Activated T-cell treated with anti-CD3 and anti-CD28 coated beads, Interleukin-2, amount 50 U/mL, for 48 hours (primary cell): ENCODE measurements at regions not wholly inside any gene's neighbourhood (a gene's known extent, or its start where the extent isn't known, plus 50 kb on each side); places are given as distances from the start of the nearest gene placed in this dataset.
A peak's percentile ranks its signal among the peaks of the same experiment; 100 is the strongest.
"Not testable (repeated sequence)": the region's sequence is repeated elsewhere in the genome, so short reads cannot be mapped to it uniquely, and the experiment has no call there.

Experiments used
- DNase-seq, 2 experiments: peaks; one replicate each; pipeline ENCODE4 v3.0.0-alpha.2; 2020

DNA sequence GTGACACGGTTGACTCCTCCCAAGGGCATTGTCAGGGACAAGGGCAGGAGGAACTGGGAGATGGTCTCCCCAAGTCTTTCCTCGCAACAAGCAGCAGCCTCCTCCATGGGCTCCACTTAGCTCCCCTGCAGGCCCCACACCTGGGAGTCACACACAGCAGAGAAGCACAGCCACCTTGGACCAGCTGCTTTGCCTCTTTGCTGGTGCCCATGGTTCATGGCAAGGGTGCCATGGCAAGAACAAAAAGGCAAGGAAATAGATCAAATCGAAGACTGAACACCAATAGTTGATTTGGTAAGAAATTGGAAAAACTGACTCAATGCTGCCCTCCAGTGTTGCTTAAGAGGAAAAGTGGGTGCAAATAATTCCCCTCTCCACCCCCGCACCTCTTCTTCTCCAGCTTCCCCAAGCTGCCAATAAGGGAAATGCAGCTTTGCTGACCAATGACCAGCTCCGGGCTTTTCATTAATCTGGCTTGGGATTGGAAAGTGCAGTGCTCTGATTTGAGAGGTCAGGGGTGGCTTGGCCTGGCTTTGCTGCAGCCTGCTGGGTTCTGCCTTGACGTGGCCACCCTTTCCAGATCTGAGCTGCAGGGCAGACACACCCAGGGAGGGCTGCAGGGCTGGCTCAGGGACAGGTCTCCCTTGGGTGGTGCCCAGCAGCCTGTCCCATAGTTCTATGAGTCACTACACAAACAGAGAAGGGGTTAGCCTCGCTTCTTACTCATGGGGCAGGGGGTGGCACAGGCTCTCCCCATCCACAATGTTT, 162.0 kb downstream of the KLF13 start:
- peak; percentile 68 to 69 for DNase-seq

DNA sequence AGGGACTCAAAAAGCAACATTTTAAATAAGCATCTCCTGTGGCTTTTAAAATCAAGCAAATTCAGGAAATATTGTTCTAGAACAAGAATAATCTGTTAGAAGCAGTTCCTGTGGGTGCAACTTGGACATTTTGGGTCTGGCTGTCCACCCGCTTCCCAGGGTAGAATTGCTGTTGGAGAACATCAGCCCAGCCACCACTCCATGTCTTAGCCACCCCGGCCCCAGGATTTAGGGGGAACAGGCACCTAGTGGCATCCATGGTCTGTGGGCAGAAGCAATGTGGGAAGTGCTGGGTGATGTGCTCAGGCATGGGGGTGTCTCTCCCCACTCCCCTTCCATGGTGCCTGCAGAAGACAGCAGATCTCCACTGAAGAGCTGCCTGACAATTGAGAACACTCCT, 162.6 kb downstream of the KLF13 start:
- no peak for DNase-seq

DNA sequence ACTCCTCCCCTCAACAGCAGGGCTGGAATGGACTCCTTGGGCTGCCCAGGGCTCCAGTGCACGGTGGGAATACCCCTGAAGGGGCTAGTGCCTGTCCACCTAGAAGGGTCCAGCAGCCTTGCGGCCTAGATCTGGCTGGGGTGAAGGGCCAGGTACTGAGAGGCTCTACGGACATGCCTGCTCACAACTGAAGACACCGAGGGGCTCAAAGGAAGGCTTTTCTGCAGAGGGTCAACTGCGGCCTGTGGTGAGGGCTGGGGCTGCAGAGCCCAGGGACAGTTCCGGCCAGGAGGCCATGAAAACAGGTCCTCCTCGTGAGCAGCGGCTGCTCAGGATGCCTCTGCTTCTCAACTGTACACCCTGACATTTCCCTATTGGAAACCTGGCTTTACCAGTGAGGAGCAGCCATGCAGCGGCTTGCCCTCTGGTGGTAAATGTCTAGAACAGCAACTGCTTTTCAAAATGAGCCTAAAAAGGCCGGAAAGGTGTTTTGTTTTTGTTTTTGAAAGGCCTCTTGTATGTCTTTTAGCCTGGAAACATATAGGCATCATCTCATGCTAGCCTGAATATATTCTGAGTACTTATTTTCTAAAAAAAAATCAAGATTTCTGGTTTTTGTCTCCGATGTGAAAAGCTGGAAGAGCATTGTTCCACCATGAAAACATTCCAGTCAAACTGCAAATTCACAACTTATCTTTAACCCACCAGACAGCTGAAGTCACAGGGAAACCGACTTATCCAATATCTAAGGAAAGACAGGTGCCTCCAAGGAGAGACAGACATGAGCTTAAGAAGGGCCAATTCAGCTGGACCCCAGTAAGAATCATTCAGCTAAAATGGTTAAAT, 163.4 kb downstream of the KLF13 start:
- peak in 1 of 2 experiments; percentile 56 for DNase-seq

DNA sequence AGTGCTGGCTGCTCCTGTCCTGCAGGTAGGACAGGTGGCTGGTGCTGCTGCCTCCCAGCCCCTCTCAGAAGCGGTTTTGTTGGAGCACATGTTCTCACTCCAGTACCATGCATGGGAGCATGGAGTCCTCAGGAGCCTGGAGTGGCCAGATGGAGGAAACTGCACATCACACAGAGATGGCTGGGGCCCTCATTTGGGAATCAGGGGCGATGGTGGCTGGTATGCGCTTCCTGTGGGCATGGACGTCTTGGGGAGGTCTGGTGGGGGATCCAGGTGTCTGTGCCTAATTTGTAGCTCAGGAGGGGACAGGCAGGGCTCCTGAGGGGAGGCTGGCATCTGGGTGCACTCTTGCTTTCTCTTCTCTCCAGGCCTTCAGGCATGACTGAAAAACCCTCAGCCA, 168.2 kb downstream of the KLF13 start:
- DNase-seq = peak in 1 of 2 experiments; percentile 6

DNA sequence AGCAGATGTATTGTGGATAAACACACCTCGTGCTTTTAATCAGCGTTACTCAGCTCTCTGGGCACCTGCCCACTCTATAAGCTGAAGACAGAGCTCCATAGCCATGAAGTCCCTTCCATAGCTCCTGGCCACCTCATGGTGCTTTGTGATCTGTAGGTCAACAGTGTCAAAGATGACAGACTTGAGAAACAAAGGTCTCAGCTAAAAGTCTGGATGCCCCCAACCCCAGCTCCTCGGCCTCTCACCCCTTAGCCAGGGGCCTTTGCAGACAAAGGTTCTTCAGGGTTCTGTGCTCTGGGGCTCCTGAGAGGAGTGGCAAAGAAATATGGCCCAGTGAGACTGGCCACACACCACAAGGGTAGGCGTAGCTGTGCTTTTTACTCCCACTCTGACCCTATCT, 168.6 kb downstream of the KLF13 start:
- DNase-seq = no peak

DNA sequence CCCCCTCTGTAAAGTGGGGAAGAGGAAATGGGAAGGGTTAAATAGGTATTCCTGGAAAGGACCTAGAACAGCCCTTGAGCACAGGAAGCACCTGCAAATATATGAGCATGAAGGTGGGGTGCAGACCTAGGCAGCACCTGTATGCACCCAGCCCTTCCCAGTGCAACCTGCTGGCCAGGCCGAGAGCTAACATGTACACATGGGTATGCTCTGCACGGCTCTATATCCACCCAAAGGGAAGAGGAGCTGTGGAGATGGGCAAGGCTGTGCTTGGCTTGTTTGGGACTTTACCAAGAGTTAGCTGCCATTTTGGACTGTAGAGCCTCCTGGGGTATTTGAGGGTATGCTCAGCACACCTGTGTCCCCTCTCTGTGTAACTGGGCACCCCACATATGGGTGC, 171.2 kb downstream of the KLF13 start:
- DNase-seq = no peak

DNA sequence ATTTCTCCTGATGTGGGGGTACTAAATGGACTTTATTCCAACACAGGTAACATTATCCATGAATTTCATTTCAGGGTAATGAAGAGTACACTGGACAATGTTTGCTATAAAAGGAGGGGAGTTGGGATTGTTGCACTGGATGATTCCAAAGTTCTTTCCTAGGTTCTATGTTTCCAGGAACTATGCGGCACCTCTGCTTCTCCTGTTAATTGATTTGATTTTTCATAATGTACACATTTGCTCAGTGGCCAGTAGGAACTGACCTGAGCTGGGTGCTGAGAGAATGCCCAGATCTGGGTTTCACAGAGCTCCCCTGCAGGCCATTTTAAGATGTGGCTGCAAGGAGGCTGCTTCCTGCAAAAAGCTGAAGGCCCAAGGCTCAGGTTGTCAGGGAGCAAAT, 171.7 kb downstream of the KLF13 start:
- DNase-seq = no peak

DNA sequence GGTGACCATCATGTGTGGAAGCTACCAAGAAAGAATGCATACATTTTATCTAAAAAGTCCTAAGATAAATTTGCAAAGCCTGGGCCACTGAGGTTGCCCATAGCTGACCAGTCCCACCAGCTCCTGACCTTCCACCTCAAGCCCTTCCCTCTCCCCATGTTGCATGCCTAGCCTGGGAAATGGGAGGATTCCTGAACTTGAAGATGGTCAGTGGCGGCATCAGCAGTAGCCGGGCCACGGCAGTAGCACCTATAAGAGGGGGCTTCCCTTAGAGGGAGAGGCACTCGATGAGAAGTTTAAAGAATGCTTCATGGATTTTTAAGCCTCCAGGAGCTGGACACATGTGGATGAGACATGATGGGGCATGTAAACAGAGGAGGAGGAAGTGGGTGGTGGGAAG, 172.1 kb downstream of the KLF13 start:
- DNase-seq = no peak

DNA sequence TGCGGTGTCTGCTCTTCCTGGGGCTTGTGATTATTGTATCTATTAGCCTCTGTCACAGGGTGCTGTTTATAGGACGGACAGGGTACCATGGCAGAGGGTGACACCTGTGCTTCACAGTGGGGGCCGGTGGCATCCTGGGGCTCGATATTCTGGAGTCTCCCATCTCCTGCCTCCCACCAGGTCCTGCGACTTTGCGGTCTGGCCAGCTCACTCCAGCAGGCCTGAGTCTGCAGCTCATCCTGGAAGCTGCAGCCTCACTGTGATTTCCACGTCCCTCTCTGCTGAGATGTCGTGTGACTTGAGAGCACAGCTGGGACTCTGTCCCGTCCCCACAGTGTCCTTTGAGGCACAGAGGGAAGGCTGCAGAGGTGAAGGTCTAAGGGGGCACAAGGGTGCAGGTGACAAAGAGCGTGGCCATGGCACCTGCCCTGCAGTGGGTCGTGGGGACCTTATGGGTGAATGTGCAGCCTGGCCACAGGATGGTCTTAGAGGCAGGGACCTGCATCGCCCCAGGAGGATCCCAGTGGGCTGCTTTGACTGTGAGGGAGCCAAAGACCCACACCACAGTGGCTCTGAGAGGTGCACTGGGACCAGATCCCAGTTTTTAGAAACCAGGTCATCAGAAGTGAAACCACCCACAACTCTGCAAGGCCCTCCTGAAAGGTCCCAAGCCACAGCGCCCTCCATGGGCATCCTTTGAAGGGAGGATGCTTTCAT, 172.8 kb downstream of the KLF13 start:
- DNase-seq = no peak

DNA sequence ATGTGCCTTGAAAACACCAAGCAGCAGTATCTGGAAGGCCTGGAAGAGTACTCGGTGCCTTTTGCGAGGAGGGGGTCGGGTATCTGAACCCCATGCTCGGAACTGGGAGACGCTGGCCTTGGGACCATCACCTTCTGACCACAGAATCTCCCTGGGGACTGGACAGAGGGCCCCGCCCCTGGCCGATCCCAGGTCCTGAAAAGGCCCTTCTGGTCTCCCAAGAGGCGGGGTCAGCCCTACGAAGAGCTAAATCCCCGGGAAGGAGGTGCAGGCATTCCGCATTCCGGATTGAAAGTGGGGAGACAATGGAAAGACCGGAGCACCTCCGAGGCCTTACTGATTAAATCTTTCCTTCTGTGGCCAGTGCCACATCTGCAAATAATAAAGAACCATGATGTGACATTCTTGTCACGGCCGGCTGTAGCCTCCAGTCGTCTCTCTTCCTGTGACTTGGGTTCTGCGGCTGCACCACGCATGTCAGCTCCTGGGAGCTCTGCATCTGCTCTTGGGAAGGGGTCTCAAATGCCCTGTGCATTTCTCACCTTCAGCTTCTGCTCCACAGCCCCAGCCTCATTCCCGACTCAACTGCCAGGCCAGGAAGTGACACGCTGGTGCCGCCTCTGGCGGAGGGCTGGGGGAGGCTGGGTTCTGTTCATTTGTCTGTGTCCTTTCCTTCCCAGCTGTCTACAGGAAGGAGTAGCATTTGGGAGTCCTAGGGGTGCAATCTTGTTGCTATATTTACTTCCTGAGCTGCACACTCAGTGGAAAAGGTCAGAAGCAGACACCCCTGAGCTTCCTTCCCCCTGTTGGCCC, 173.5 kb downstream of the KLF13 start:
- DNase-seq = no peak

DNA sequence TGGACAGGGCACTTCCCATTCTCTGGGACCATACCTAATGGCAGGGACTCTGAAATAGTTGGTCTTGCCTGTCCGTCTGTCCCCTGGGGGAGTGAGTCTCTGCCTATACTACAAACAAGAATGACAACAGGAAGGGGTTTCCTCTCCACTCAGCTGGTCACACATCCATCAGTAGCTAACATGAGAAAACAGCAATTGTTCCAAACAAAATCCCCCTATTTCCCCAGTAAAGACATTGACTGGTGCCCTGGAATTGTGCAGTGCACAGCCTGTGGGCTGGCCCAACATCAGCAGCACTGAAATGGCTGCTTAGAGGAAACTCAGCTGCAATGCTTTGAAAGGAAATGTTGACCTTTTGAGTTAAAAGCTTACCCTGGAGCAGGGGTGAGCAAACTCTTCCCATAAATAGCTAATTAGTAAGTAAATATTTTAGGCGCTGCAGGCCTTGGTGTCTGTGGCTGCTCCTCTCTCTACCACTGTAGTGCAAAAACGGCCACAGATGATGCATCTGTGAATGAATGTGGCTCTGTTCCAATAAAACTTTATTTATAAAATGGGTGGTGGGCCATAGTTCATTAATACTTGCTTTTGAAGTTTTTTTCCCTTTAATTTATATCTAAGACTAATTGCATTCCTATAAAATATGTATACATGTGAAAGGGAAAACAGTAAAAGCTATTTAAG, 174.3 kb downstream of the KLF13 start:
- no peak for DNase-seq

DNA sequence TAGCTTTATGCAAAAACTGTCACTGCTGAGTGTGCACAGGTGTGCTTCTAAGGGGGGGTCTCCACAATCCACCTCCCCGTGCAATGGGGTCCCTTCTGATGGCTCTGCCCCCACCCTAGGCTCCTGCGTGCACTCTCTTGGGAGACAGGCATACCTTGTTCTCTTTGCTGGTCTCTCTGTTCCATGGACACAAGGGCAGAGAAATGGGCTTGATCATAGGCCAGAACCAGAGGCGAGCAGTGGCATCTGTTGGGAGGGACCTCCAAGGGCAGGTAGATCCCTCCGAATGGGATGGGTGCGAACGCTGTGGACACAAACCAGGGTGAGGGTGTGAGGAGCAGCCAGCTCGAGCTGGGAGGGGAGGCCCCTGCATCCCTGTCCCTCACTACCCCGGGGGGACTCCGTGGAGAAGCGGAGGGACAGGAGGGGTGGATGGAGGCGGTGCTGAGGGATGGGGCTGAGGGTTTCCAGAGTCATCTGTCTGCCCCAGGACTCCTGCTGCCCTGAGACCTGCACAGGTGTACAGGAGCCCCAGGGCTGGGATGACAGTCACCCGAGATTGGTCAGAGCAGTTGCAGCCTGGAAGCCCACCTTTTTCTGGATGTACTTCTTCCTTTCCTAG, 175.0 kb downstream of the KLF13 start:
- DNase-seq = no peak

DNA sequence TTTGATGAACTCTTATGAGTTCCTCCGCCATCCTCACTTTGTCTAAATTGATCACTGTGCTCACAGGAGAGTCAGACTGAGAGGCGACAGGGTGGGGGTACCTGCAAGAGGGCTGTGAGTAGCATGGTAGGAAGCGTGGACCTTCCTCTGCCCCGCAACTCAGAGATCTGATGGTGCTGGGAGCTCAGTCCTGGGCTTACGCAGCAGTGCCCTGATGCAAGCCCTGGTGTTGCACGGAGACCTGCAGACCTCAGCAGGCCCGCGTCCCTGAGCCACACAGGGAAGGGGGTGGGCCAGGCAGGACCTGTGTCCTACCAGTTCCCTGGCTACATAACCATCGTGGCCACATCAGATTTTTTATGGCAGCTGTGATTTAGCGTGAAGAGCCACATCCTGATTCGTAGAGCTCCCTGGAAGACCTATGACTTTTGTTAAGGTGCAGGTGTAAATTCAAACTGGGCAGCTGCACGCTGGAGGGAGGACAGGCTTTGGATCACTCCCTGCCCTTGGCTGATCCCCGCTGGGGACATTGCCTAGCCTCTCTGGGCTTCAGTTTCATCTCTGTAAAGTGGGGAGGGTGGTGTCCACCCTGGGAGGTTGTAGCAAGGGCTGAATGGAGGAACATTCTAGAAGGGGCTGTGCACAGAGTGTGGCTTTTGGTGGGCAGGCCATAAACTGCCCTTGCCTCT, 176.1 kb downstream of the KLF13 start:
- DNase-seq = no peak

DNA sequence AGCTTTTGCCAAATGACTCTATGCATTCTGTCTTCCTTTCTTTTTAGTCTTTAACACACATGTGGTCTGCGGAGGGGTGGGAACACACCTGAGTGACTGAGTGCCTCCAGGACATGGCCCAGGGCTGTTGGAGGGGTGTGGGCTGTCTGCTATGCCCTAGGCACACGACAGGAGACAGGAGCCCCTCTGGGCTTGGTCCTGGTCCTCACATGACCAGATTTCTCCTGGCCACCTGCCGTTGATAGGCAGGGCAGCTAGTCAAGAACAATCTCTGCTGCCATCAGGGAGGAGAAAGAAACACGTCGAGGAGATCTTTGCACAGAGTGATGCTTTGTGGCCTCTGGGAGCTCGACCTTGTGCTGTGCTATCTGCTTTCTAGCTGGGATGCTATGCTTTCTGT, 176.6 kb downstream of the KLF13 start:
- peak in 1 of 2 experiments; percentile 2 for DNase-seq

DNA sequence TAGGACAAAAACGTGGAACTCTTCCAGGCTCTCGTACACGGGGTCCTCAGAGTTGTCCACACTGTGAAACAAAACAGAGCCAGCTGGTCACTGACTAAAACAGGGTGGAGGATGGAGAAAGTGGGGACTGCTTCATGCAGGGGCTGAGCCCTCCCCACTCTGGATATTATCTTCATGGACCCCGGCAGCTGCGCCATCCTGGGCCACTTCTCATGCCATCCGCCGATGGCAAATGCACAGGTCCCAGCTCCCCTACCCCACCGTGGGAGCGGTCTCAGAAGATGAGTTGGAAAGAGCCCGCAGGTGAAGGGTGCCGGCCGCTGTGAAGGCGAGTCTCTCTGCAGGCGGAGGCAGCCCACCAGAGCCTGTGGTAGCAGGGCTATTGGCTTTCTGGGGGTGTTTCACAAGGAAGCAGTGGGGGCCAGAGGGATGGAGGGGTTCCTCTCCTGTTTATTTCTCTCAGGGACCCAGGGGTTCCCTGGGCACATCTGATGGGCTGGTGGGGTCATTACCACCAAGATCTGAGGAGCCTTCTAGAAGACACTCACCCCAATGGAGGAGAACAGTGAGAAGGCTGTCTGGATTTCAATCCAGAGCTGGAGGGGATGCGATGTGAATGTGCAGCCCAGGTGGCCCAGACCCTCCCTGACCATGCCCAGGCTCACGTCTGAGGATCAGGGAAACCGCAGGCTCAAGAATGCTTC, 177.3 kb downstream of the KLF13 start:
- DNase-seq = peak in 1 of 2 experiments; percentile 7

DNA sequence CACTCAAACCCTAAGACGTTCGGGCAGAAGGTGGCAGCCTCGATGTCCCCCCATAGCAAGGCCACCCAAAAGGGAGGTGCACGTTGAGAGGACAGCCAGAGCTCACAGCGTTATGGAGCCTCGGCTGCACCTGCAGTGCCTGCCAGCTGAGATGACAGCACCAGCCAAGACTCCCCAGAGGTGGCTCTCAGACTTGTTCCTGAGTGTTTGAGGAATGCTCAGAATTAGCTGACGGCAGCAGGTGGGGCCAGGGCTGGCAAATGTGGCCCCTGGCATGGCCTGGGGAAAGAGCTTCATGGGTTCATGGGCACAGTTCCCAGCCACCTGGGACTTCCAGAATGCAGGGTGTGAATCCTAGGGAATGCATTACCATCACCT, 177.8 kb downstream of the KLF13 start:
- peak in 1 of 2 experiments; percentile 2 for DNase-seq

DNA sequence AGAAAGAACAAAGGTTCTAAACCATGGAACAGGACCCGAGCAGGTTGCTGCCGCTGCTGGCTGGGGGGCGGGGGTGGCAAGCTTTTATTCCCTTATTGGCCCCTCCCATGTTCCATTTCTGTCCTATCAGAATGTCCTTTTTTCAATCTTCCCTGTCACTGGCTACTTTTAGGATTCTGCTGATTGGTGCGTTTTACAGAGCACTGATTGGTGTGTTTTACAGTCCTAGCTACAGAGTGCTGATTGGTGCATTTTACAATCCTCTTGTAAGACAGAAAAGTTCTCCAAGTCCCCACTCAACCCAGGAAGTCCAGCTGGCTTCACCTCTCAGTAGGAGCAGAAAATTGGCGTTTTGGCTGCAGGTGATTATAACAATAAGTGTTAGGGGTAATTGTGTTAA, 180.9 kb downstream of the KLF13 start:
- DNase-seq = not testable (repeated sequence)

DNA sequence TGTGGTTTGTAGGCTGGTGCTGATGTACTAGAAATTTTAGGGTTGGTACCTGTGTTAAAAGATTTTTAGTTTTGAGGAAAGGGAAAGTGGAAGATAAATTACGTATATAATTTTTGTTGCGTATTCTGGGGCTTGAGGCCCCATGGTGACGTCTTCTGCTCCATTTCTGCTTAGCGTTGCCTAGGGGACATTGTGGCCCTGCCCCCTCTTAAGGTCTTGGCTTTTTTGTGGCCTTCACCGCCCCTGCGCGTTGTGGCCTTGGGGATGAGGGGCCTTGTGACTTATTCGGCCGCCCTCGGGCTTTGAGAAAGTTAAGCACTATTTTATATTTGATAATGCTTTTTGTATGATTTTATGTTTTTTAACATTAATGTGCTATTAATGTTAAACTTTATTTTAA, 182.0 kb downstream of the KLF13 start:
- peak in 1 of 2 experiments; percentile 1 for DNase-seq

DNA sequence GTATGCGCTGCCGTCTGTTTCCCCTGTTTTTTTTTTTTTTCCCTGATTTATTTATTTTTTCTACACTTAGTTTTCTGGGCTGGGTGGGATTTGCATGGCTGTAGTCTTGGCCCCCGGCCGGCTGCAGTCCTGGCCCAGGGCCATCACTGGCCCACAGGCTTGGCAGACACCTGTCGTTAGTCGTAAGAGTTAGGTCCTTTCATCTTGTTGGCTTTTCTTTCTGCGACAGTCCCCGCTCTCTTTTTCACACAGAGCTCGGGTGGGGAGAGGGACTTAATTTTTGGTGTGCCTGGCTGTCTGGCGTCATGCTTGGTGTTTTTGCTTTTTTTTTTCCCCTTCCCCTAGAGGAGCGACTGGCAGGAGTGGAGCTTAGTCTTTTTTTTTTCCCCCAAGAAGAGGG, 183.4 kb downstream of the KLF13 start:
- DNase-seq = peak in 1 of 2 experiments; percentile 10

DNA sequence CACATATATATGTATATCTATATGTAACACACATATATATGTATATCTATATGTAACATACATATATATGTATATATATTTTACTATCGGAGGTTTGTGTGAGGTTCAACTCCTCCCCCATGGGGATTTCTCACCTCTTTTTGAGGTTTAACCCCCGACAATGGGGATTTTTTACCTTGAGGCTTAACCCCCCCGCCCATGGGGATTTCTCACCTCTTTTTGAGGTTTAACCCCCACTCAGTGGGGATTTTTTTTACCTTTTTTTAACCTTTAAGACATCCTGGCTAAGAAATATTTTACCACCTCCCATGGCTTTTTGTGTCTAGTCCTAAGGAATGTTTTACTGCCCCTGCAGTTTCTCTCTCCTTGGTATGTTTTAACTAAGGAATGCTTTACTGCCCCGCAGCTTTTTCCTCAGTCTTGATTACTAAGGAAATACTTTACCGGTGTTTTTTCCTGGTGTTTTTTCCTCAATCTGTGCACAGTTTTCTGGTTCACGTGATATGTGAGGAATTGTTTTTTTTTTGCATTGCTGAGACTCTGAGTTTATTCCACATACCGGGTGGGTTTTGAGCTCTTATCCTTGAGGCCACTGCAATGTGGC, 185.2 kb downstream of the KLF13 start:
- DNase-seq = peak; percentile 38 to 45
